Astrocyte (in vitro differentiated cells and primary cell): ENCODE measurements at regions not wholly inside any gene's neighbourhood (a gene's known extent, or its start where the extent isn't known, plus 50 kb on each side); places are given as distances from the start of the nearest gene placed in this dataset.

ENCODE experiments used
- EZH2 ChIP-seq: IDR thresholded peaks from 2 replicates; pipeline ENCODE4 v1.6.1; 2012; ENCODE audit warnings: mild to moderate bottlenecking, low read length, inconsistent platforms; ENCODE audit not compliant: insufficient read depth
- TF ChIP-seq, protein P1 (sequence below): IDR thresholded peaks from 2 replicates; pipeline ENCODE4 v1.5.1; 2011; ENCODE audit warnings: low read depth, mild to moderate bottlenecking, inconsistent platforms, low read length, moderate library complexity; ENCODE audit not compliant: insufficient read depth

DNA sequence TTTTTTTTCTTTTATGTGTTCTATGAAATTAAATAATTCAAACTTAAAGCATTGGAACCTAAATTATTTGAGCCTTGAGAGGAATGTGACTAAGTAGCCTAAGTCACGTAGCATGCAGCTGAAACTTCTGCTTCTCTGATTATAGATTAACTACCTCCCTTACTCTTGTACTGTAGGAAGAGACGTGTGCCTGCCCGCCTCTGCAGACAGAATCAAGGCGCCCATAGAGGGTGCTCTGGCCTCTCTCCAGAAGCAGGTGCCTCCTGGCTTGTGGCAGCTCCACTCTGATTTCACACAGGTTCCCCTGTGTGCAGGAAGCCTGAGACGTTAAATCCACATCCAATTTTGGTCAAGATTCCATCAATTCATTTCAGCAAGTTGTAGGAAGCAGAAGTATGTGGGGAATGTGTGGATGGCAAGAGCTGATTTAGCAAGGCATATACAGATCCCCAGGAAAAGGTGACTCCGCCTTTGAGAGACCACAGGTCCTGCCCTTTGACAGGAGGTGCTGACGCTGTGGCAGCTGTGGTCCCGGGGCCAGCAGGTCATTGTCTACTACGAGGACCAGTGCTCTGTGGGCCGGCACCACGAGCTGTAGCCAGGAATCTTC, 1418.8 kb downstream of the CDH11 start:
- TF ChIP-seq, protein P1, sequence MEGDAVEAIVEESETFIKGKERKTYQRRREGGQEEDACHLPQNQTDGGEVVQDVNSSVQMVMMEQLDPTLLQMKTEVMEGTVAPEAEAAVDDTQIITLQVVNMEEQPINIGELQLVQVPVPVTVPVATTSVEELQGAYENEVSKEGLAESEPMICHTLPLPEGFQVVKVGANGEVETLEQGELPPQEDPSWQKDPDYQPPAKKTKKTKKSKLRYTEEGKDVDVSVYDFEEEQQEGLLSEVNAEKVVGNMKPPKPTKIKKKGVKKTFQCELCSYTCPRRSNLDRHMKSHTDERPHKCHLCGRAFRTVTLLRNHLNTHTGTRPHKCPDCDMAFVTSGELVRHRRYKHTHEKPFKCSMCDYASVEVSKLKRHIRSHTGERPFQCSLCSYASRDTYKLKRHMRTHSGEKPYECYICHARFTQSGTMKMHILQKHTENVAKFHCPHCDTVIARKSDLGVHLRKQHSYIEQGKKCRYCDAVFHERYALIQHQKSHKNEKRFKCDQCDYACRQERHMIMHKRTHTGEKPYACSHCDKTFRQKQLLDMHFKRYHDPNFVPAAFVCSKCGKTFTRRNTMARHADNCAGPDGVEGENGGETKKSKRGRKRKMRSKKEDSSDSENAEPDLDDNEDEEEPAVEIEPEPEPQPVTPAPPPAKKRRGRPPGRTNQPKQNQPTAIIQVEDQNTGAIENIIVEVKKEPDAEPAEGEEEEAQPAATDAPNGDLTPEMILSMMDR = no peak
- no peak for TF ChIP-seq EZH2
